NCI-H526 treated with DMSO at 0.1 percent for 48 hours (cell line): ENCODE measurements at regions not wholly inside any gene's neighbourhood (a gene's known extent, or its start where the extent isn't known, plus 50 kb on each side); places are given as distances from the start of the nearest gene placed in this dataset.
A peak's percentile ranks its signal among the peaks of the same experiment; 100 is the strongest.
"Not testable (repeated sequence)": the region's sequence is repeated elsewhere in the genome, so short reads cannot be mapped to it uniquely, and the experiment has no call there.

ENCODE experiments used
- DNase-seq: peaks from one replicate; lab custom pipeline; 2025; lab: John Stamatoyannopoulos, UW

- no peak for DNase-seq
These were observed 447.3 kb upstream of the NRP1 start for GRCh38 chr10:33781606-33782395.

GRCh38 chr10:33780961-33781360 is 446.5 kb upstream of the NRP1 start:
- no peak for DNase-seq

- no peak for DNase-seq
These were observed 442.8 kb upstream of the NRP1 start for GRCh38 chr10:33777223-33777622.

- no peak for DNase-seq
These were observed 442.1 kb upstream of the NRP1 start for GRCh38 chr10:33776419-33777070.

- no peak for DNase-seq
These were observed 440.4 kb upstream of the NRP1 start for GRCh38 chr10:33774857-33775256.

GRCh38 chr10:33773886-33774480 is 439.5 kb upstream of the NRP1 start:
- no peak for DNase-seq

GRCh38 chr10:33773253-33773573 is 438.7 kb upstream of the NRP1 start:
- no peak for DNase-seq

- peak; percentile 93 for DNase-seq
These were observed 438.1 kb upstream of the NRP1 start for GRCh38 chr10:33772370-33773252.

- not testable (repeated sequence) for DNase-seq
These were observed 437.4 kb upstream of the NRP1 start for GRCh38 chr10:33771856-33772255.

- no peak for DNase-seq
These were observed 430.3 kb upstream of the NRP1 start for GRCh38 chr10:33764694-33765185.

- no peak for DNase-seq
These were observed 425.8 kb upstream of the NRP1 start for GRCh38 chr10:33760056-33760943.

- no peak for DNase-seq
These were observed 424.7 kb upstream of the NRP1 start for GRCh38 chr10:33759191-33759590.

- DNase-seq: no peak
These were observed 423.8 kb upstream of the NRP1 start for GRCh38 chr10:33758299-33758698.

- no peak for DNase-seq
These were observed 419.6 kb upstream of the NRP1 start for GRCh38 chr10:33754052-33754451.

- no peak for DNase-seq
These were observed 418.9 kb upstream of the NRP1 start for GRCh38 chr10:33753389-33753788.

- DNase-seq: no peak
These were observed 415.3 kb upstream of the NRP1 start for GRCh38 chr10:33749790-33750189.

GRCh38 chr10:33749067-33749735 is 414.7 kb upstream of the NRP1 start:
- peak; percentile 4 for DNase-seq

- no peak for DNase-seq
These were observed 412.4 kb upstream of the NRP1 start for GRCh38 chr10:33746836-33747268.

GRCh38 chr10:33746186-33746585 is 411.7 kb upstream of the NRP1 start:
- no peak for DNase-seq

GRCh38 chr10:33743429-33743857 is 409.0 kb upstream of the NRP1 start:
- no peak for DNase-seq
